Astrocyte of the cerebellum (primary cell): ENCODE measurements at regions not wholly inside any gene's neighbourhood (a gene's known extent, or its start where the extent isn't known, plus 50 kb on each side); places are given as distances from the start of the nearest gene placed in this dataset.

Experiments
- DNase-seq: peaks from one replicate; pipeline ENCODE4 v3.0.0-alpha.2; 2011; ENCODE audit warnings: low read depth
- H3K4me3 ChIP-seq: 2 replicates; pipeline ENCODE4 v1.5.1; 2011; ENCODE audit warnings: mild to moderate bottlenecking, low read depth, low read length, moderate library complexity
- in situ Hi-C: cut with HindIII; loops from 2 replicates; pipeline ENCODE4 v1.10.0; 2017; ENCODE audit warnings: low sequenced_read_pairs
- TF ChIP-seq, protein P1 (sequence below): IDR thresholded peaks from 2 replicates; pipeline ENCODE4 v1.5.1; 2012; ENCODE audit warnings: low read length, low read depth, moderate library complexity, mild to moderate bottlenecking; ENCODE audit errors: missing control alignments

DNA sequence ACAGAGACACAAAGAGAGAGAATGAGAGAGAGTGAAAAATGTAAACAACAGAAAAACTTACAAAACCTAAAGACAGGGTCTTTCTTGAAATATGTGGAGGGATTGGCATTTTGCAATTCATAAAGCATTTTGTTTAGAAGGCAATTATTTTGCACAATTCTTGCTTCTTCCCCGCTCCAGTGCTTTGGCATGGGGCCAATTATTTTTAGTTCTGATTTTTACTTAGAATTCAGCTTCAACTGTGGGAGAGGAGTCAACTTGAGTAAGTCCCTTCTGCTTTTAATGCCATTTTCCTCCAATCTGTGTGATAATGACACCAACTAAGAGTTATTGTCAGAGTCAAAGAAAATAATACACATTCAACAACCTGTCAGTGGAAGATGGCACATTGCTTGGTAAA lies 1051.9 kb downstream of the NLGN4X start:
- in situ Hi-C loops = no loop called here
- H3K4me3 ChIP-seq = no peak overlapping the region
- no peak for DNase-seq
- TF ChIP-seq, protein P1, sequence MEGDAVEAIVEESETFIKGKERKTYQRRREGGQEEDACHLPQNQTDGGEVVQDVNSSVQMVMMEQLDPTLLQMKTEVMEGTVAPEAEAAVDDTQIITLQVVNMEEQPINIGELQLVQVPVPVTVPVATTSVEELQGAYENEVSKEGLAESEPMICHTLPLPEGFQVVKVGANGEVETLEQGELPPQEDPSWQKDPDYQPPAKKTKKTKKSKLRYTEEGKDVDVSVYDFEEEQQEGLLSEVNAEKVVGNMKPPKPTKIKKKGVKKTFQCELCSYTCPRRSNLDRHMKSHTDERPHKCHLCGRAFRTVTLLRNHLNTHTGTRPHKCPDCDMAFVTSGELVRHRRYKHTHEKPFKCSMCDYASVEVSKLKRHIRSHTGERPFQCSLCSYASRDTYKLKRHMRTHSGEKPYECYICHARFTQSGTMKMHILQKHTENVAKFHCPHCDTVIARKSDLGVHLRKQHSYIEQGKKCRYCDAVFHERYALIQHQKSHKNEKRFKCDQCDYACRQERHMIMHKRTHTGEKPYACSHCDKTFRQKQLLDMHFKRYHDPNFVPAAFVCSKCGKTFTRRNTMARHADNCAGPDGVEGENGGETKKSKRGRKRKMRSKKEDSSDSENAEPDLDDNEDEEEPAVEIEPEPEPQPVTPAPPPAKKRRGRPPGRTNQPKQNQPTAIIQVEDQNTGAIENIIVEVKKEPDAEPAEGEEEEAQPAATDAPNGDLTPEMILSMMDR = no peak

DNA sequence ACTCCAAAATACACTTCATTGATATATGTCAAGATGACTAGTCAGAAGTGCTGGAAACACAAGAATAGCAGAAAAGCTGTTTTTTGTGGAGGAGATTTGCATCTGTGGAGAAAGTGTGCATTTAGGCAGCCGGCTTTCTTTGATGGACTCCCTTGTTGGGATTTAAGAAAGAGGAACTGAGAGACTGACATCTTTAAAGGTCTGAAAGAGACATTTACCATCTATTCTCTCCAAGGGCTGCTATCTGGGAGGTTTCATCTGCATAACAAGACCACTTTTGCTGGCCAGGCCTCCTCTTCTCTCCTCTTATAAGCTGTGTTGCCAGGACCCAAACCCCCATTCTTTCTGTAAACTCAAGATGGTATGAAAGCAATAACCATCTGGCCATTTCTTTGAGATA lies 1065.0 kb downstream of the NLGN4X start:
- TF ChIP-seq, protein P1 = no peak
- DNase-seq = no peak
- H3K4me3 ChIP-seq = no peak overlapping the region
- in situ Hi-C loops = no loop called here

DNA sequence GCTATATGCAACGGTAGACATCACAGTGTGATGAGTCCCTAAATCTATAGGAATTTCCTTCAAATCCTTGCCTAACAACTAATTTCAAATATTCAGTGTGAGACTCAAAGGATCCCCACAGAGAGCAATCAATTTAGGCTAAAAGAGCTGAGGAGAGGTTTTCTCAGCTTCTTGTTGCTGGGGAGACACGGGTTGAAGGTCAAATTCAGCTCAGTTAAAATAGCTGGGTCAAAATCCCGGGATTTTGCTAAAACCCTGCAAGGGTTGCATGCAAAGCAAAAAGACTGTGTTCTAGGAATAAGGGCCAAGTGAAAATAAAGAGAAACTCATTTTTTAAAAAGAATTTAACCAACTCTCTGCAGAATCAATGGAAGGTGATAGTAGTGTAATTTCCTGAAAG lies 1073.4 kb downstream of the NLGN4X start:
- in situ Hi-C loops = no loop called here
- H3K4me3 ChIP-seq = no peak overlapping the region
- TF ChIP-seq, protein P1 = no peak
- no peak for DNase-seq

DNA sequence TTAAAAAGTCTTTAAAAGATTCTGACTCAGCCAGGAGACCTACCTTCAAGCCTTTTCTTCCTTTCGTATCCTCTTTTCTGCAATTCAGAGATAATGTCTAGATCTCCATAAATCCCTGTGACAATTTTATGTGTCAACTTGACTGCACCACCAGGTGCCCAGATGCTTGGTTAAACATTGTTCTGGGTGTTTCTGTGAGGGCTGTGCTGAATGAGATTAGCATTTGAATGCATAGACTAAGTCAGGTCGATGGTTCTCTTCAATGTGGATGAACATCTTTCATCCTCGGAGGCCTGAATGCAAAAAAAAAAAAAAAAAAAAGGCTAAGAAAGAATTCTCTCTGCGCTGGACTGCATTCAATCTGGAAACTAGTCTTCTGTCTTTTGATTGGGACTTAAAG lies 1082.7 kb downstream of the NLGN4X start:
- no peak for DNase-seq
- TF ChIP-seq, protein P1 = no peak
- no peak overlapping the region for H3K4me3 ChIP-seq
- in situ Hi-C loops = no loop called here

DNA sequence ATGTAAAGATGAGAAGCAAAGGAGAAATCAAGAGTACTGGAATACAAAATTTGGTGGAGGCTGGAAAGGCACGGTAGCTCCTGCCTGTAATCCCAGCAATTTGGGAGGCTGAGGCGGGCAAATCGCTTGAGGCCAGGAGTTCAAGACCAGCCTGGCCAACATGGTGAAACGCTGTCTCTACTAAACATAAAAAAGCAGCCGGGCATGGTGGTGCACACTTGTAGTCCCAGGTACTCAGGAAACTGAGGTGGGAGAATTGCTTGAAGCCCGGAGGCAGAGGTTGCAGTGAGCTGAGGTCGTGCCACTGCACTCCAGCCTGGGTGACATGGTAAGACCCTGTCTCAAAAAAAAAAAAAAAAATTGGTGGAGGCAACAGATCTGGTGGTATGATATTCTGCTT lies 1086.0 kb downstream of the NLGN4X start:
- no peak overlapping the region for H3K4me3 ChIP-seq
- in situ Hi-C loops = no loop called here
- TF ChIP-seq, protein P1 = no peak
- DNase-seq = no peak

DNA sequence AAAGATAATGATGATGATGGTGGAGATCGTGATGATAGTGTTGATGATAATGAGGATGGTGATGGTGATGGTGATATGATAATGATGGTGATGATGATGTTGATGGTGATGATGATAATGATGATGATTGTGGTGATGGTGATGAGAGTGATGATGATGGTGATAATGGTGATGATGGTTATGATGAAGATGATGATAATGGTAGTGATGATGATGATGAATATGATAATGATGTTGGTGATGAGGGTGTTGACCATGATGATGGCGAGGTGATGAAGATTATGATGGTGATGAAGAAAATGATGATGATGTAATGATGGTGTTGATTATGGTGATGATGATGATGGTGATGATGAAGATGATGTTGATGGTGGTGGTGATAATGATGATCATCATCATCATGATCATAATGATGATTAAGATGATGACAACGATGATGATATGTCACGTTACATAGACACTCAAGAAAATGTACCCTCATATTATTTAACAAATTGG lies 1106.4 kb downstream of the NLGN4X start:
- TF ChIP-seq, protein P1 = no peak
- in situ Hi-C loops = no loop called here
- no peak overlapping the region for H3K4me3 ChIP-seq
- DNase-seq = no peak

DNA sequence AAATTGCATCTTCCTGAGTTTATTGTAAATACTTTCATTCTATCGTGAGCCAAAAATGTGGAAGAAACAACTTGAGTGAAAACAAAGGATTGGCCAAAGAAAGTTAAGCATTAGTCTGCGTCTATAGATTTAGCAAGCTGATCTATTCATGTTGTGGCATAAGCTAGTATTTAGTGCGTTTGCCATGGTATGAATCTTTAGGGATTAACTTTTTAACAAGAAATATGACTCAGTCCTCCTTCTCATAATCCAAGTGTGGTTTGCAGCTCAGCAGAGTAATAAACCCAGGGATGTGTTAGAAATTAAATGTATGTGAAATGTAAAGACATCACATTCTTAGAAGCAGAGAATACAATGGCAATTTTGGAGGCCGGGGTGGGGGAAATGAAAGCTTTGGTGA lies 1110.9 kb downstream of the NLGN4X start:
- DNase-seq = no peak
- TF ChIP-seq, protein P1 = no peak
- in situ Hi-C loops = no loop called here
- H3K4me3 ChIP-seq = no peak overlapping the region
